HL-60 (cell line): ENCODE measurements at regions not wholly inside any gene's neighbourhood (a gene's known extent, or its start where the extent isn't known, plus 50 kb on each side); places are given as distances from the start of the nearest gene placed in this dataset.

ENCODE experiments used
- DNase-seq, 2 experiments: peaks; one replicate each; pipeline ENCODE4 v3.0.0-alpha.2; 2010 to 2020; ENCODE audit warnings: low read depth in 1 of 2, low spot score in 1 of 2
- H3K27ac ChIP-seq: fragments of 250-450 bp; sonication (Bioruptor Pico); replicated peaks from 2 replicates; pipeline ENCODE4 v1.5.1; 2020; ENCODE audit warnings: mild to moderate bottlenecking, moderate library complexity
- H3K27me3 ChIP-seq: fragments of 250-450 bp; sonication (Bioruptor Pico); 2 replicates; pipeline ENCODE4 v1.5.1; 2021; ENCODE audit warnings: mild to moderate bottlenecking, moderate library complexity; ENCODE audit not compliant: insufficient read depth, poor library complexity, severe bottlenecking
- H3K4me3 ChIP-seq: replicated peaks from 2 replicates; pipeline ENCODE4 v1.5.1; 2011; ENCODE audit warnings: mild to moderate bottlenecking, control low read depth, low read length; ENCODE audit not compliant: insufficient read depth
- CTCF ChIP-seq: IDR thresholded peaks from one replicate; pipeline ENCODE4 v1.5.1; 2011; ENCODE audit warnings: low read length, control low read depth, inconsistent platforms; ENCODE audit not compliant: insufficient read depth
- GABPA ChIP-seq: IDR thresholded peaks from 2 replicates; pipeline ENCODE4 v1.6.1; 2012; ENCODE audit warnings: low read depth
- POLR2AphosphoS5 ChIP-seq: IDR thresholded peaks from 2 replicates; pipeline ENCODE4 v1.6.1; 2012; ENCODE audit warnings: low read depth
- REST ChIP-seq: IDR thresholded peaks from 2 replicates; pipeline ENCODE4 v1.6.1; 2012; ENCODE audit warnings: low read depth; ENCODE audit not compliant: insufficient replicate concordance
- SPI1 ChIP-seq: IDR thresholded peaks from 2 replicates; pipeline ENCODE4 v1.6.1; 2012; ENCODE audit warnings: low read depth, mild to moderate bottlenecking, borderline replicate concordance

GRCh38 chr16:86929057-86929871 lies 350.9 kb downstream of the FOXL1 start:
- H3K4me3 ChIP-seq = no peak overlapping the region
- no peaks in the 10 kb centered on the region for H3K27me3 ChIP-seq
- no peak overlapping the region for H3K27ac ChIP-seq
- TF ChIP-seq POLR2AphosphoS5 = no peak
- no peak for DNase-seq

GRCh38 chr16:86930001-86930400 lies 351.7 kb downstream of the FOXL1 start:
- Histone ChIP-seq H3K4me3 (no peak overlapping the region), H3K27me3 (no peaks in the 10 kb centered on the region), H3K27ac (no peak overlapping the region)
- TF ChIP-seq GABPA (no peak), REST (no peak), POLR2AphosphoS5 (no peak), SPI1 (no peak), CTCF (no peak)
- DNase-seq = no peak

GRCh38 chr16:86930663-86931373 lies 352.5 kb downstream of the FOXL1 start:
- no peak for DNase-seq
- no peak overlapping the region for H3K4me3 ChIP-seq
- no peak overlapping the region for H3K27ac ChIP-seq
- TF ChIP-seq REST = no peak
- TF ChIP-seq POLR2AphosphoS5 = no peak
- no peak for TF ChIP-seq SPI1
- TF ChIP-seq GABPA = no peak
- no peak for TF ChIP-seq CTCF
- H3K27me3 ChIP-seq = no peaks in the 10 kb centered on the region

- TF ChIP-seq POLR2AphosphoS5 (no peak), SPI1 (no peak), CTCF (no peak), GABPA (no peak), REST (no peak)
- Histone ChIP-seq H3K27me3 (no peaks in the 10 kb centered on the region), H3K27ac (no peak overlapping the region), H3K4me3 (no peak overlapping the region)
- DNase-seq = no peak
Observed at GRCh38 chr16:86931410-86931941, 353.1 kb downstream of the FOXL1 start.
